ENCODE measurements at regions not wholly inside any gene's neighbourhood (a gene's known extent, or its start where the extent isn't known, plus 50 kb on each side); places are given as distances from the start of the nearest gene placed in this dataset.

GRCh38 chr2:125444106-125444505, 1211.9 kb upstream of the GYPC start:
- TF ChIP-seq FOXA1 (IDR thresholded peaks at IDR 0.05) (no peak), ELF4 (IDR thresholded peaks at IDR 0.05) (no peak), FOXM1 (IDR thresholded peaks at IDR 0.05; ENCODE audit: borderline replicate concordance) (no peak), SUZ12 (IDR thresholded peaks at IDR 0.05) (no peak), NFRKB (IDR thresholded peaks at IDR 0.05) (no peak), LEF1 (IDR thresholded peaks at IDR 0.05; ENCODE audit: borderline replicate concordance) (no peak), BHLHE40 (IDR thresholded peaks at IDR 0.05; ENCODE audit: borderline replicate concordance) (no peak), ARNT (IDR thresholded peaks at IDR 0.05) (no peak), FOXK2 (IDR thresholded peaks at IDR 0.05) (no peak), L3MBTL2 (conservative IDR thresholded peaks at IDR 0.05) (no peak), SP1 (IDR thresholded peaks at IDR 0.05) (no peak)
- TF ChIP-seq, protein P1, sequence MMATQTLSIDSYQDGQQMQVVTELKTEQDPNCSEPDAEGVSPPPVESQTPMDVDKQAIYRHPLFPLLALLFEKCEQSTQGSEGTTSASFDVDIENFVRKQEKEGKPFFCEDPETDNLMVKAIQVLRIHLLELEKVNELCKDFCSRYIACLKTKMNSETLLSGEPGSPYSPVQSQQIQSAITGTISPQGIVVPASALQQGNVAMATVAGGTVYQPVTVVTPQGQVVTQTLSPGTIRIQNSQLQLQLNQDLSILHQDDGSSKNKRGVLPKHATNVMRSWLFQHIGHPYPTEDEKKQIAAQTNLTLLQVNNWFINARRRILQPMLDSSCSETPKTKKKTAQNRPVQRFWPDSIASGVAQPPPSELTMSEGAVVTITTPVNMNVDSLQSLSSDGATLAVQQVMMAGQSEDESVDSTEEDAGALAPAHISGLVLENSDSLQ (IDR thresholded peaks at IDR 0.05): no peak

Measured in HEK293T (cell line).